Astrocyte (in vitro differentiated cells and primary cell): ENCODE measurements at regions not wholly inside any gene's neighbourhood (a gene's known extent, or its start where the extent isn't known, plus 50 kb on each side); places are given as distances from the start of the nearest gene placed in this dataset.

ENCODE experiments used
- DNase-seq: peaks from one replicate; pipeline ENCODE4 v3.0.0-alpha.2; 2010; ENCODE audit warnings: low read depth
- FAIRE-seq: peaks from 2 replicates; lab custom pipeline; 2011; peaks lifted over from hg19 to GRCh38; lab: Jason Lieb, UNC
- H2AFZ ChIP-seq: 2 replicates; pipeline ENCODE4 v1.6.0; 2012; ENCODE audit warnings: low read depth, low read length, inconsistent platforms
- H3K27ac ChIP-seq: 2 replicates; pipeline ENCODE4 v1.5.1; 2011; ENCODE audit warnings: low read depth, low read length, inconsistent platforms
- H3K27me3 ChIP-seq: 2 replicates; pipeline ENCODE4 v1.6.0; 2011; ENCODE audit warnings: low read length, inconsistent platforms; ENCODE audit not compliant: insufficient read depth
- H3K36me3 ChIP-seq: 2 replicates; pipeline ENCODE4 v1.5.1; 2011; ENCODE audit warnings: low read length, inconsistent platforms; ENCODE audit not compliant: insufficient read depth
- H3K4me1 ChIP-seq: 2 replicates; pipeline ENCODE4 v1.5.1; 2011; ENCODE audit warnings: low read length, inconsistent platforms; ENCODE audit not compliant: insufficient read depth
- H3K4me2 ChIP-seq: 2 replicates; pipeline ENCODE4 v1.6.0; 2012; ENCODE audit warnings: low read length, inconsistent platforms
- H3K4me3 ChIP-seq: 2 replicates; pipeline ENCODE4 v1.5.1; 2011; ENCODE audit warnings: low read depth, mild to moderate bottlenecking, low read length, inconsistent platforms; ENCODE audit not compliant: insufficient read depth
- H3K79me2 ChIP-seq: 2 replicates; pipeline ENCODE4 v1.6.0; 2012; ENCODE audit warnings: mild to moderate bottlenecking, low read length, inconsistent platforms; ENCODE audit not compliant: insufficient read depth
- H3K9ac ChIP-seq: 2 replicates; pipeline ENCODE4 v1.6.0; 2012; ENCODE audit warnings: mild to moderate bottlenecking, low read length, inconsistent platforms
- H3K9me3 ChIP-seq: 2 replicates; pipeline ENCODE4 v1.5.1; 2012; ENCODE audit warnings: low read depth, mild to moderate bottlenecking, low read length, inconsistent platforms; ENCODE audit not compliant: insufficient read depth
- H4K20me1 ChIP-seq: 2 replicates; pipeline ENCODE4 v1.6.0; 2012; ENCODE audit warnings: low read length, inconsistent platforms; ENCODE audit not compliant: insufficient read depth
- H3K27ac Mint-ChIP-seq: one replicate; pipeline ENCODE4 v1.8.0; 2021; ENCODE audit warnings: mild to moderate bottlenecking, mixed read lengths; ENCODE audit not compliant: unreplicated experiment
- H3K27me3 Mint-ChIP-seq: one replicate; pipeline ENCODE4 v1.8.0; 2021; ENCODE audit warnings: low read depth, mixed read lengths; ENCODE audit not compliant: unreplicated experiment
- H3K36me3 Mint-ChIP-seq: one replicate; pipeline ENCODE4 v1.8.0; 2021; ENCODE audit warnings: low read depth, mixed read lengths; ENCODE audit not compliant: unreplicated experiment
- H3K4me1 Mint-ChIP-seq: one replicate; pipeline ENCODE4 v1.8.0; 2021; ENCODE audit warnings: low read depth, mixed read lengths; ENCODE audit not compliant: unreplicated experiment
- H3K4me3 Mint-ChIP-seq: one replicate; pipeline ENCODE4 v1.8.0; 2021; ENCODE audit warnings: mild to moderate bottlenecking, moderate library complexity, mixed read lengths; ENCODE audit not compliant: unreplicated experiment
- H3K9me3 Mint-ChIP-seq: one replicate; pipeline ENCODE4 v1.8.0; 2021; ENCODE audit warnings: mild to moderate bottlenecking, mixed read lengths; ENCODE audit not compliant: unreplicated experiment
- CTCF ChIP-seq: IDR thresholded peaks from 2 replicates; pipeline ENCODE4 v1.5.1; 2011; ENCODE audit warnings: low read depth, mild to moderate bottlenecking, inconsistent platforms, low read length, moderate library complexity; ENCODE audit not compliant: insufficient read depth
- EZH2 ChIP-seq: IDR thresholded peaks from 2 replicates; pipeline ENCODE4 v1.6.1; 2012; ENCODE audit warnings: mild to moderate bottlenecking, low read length, inconsistent platforms; ENCODE audit not compliant: insufficient read depth

GRCh38 chr12:131553096-131553777, 157.7 kb upstream of the SFSWAP start:
- Histone ChIP-seq H3K9me3 (no peaks in the 10 kb centered on the region), H3K79me2 (no peaks in the 10 kb centered on the region), H4K20me1 (no peaks in the 10 kb centered on the region), H3K27me3 (no peaks in the 10 kb centered on the region), H2AFZ (no peak overlapping the region), H3K9ac (no peak overlapping the region), H3K27ac (no peak overlapping the region), H3K36me3 (no peaks in the 10 kb centered on the region), H3K4me1 (no peaks in the 10 kb centered on the region), H3K4me3 (no peak overlapping the region), H3K4me2 (no peak overlapping the region)
- TF ChIP-seq CTCF = no peak
- no peak for TF ChIP-seq EZH2
- peaks cover 2% of the 10 kb centered on the region for H3K4me1 Mint-ChIP-seq
- no peaks in the 10 kb centered on the region for H3K36me3 Mint-ChIP-seq
- FAIRE-seq (no peak), DNase-seq (no peak)
- no peak overlapping the region for H3K27ac Mint-ChIP-seq
- H3K4me3 Mint-ChIP-seq = no peak overlapping the region
- H3K9me3 Mint-ChIP-seq = no peaks in the 10 kb centered on the region
- peaks cover 22% of the 10 kb centered on the region for H3K27me3 Mint-ChIP-seq

GRCh38 chr12:131555197-131555846, 155.6 kb upstream of the SFSWAP start:
- H3K4me1 Mint-ChIP-seq = no peaks in the 10 kb centered on the region
- Histone ChIP-seq H3K4me2 (no peak overlapping the region), H3K79me2 (no peaks in the 10 kb centered on the region), H3K36me3 (no peaks in the 10 kb centered on the region), H3K4me3 (no peak overlapping the region), H3K27ac (no peak overlapping the region), H4K20me1 (no peaks in the 10 kb centered on the region), H2AFZ (no peak overlapping the region), H3K9me3 (no peaks in the 10 kb centered on the region), H3K9ac (no peak overlapping the region), H3K4me1 (no peaks in the 10 kb centered on the region), H3K27me3 (no peaks in the 10 kb centered on the region)
- no peaks in the 10 kb centered on the region for H3K9me3 Mint-ChIP-seq
- no peak for DNase-seq
- no peak for FAIRE-seq
- peaks cover 31% of the 10 kb centered on the region for H3K27me3 Mint-ChIP-seq
- no peak for TF ChIP-seq EZH2
- no peak for TF ChIP-seq CTCF
- no peak overlapping the region for H3K27ac Mint-ChIP-seq
- H3K4me3 Mint-ChIP-seq = no peak overlapping the region
- H3K36me3 Mint-ChIP-seq = no peaks in the 10 kb centered on the region

GRCh38 chr12:131555866-131556265, 155.0 kb upstream of the SFSWAP start:
- H3K27me3 Mint-ChIP-seq = peaks cover 31% of the 10 kb centered on the region
- FAIRE-seq = no peak

More at GRCh38 chr12:131555866-131556265, 155.0 kb upstream of the SFSWAP start:
- no peak overlapping the region for H3K4me3 ChIP-seq
- Mint-ChIP-seq H3K9me3 (no peaks in the 10 kb centered on the region), H3K4me1 (no peaks in the 10 kb centered on the region), H3K4me3 (no peak overlapping the region), H3K36me3 (no peaks in the 10 kb centered on the region), H3K27ac (no peak overlapping the region)
- DNase-seq = no peak
- H2AFZ ChIP-seq = no peak overlapping the region
- H3K4me1 ChIP-seq = no peaks in the 10 kb centered on the region
- TF ChIP-seq EZH2 = no peak
- no peak for TF ChIP-seq CTCF
- no peak overlapping the region for H3K9ac ChIP-seq
- H3K4me2 ChIP-seq = no peak overlapping the region
- no peaks in the 10 kb centered on the region for H3K27me3 ChIP-seq
- H3K36me3 ChIP-seq = no peaks in the 10 kb centered on the region
- H3K79me2 ChIP-seq = no peaks in the 10 kb centered on the region
- H3K27ac ChIP-seq = no peak overlapping the region
- H3K9me3 ChIP-seq = no peaks in the 10 kb centered on the region
- no peaks in the 10 kb centered on the region for H4K20me1 ChIP-seq
